Mesenchymal stem cell (in vitro differentiated cells and primary cell): ENCODE measurements at regions not wholly inside any gene's neighbourhood (a gene's known extent, or its start where the extent isn't known, plus 50 kb on each side); places are given as distances from the start of the nearest gene placed in this dataset. TPM values are rescaled to one million over a fixed set of nuclear protein-coding genes. Genes with fewer than 3 reads are reported as not detected.

ENCODE experiments used
- DNase-seq: peaks from one replicate; pipeline ENCODE4 v3.0.0-alpha.2; 2013
- H2AFZ ChIP-seq: one replicate; pipeline ENCODE4 v1.6.1; 2013; ENCODE audit warnings: low read depth, mild to moderate bottlenecking, control low read depth, inconsistent platforms, low read length, moderate library complexity
- H2AK5ac ChIP-seq: 2 replicates; pipeline ENCODE4 v1.6.1; 2013; ENCODE audit warnings: low read length, moderate library complexity, mild to moderate bottlenecking, inconsistent platforms; ENCODE audit not compliant: severe bottlenecking
- H2BK120ac ChIP-seq: one replicate; pipeline ENCODE4 v1.6.1; 2013; ENCODE audit warnings: low read depth, mild to moderate bottlenecking, inconsistent platforms, low read length, moderate library complexity
- H2BK12ac ChIP-seq, 2 experiments: one replicate each; pipeline ENCODE4 v1.6.1; 2013; ENCODE audit warnings: inconsistent platforms in 2 of 2, low read length in 2 of 2, mild to moderate bottlenecking in 2 of 2, moderate library complexity in 2 of 2, control low read depth in 1 of 2
- H2BK15ac ChIP-seq: one replicate; pipeline ENCODE4 v1.6.1; 2013; ENCODE audit warnings: mild to moderate bottlenecking, low read depth, inconsistent platforms; ENCODE audit not compliant: poor library complexity, severe bottlenecking
- H2BK5ac ChIP-seq: 2 replicates; pipeline ENCODE4 v1.6.1; 2013; ENCODE audit warnings: low read depth, mild to moderate bottlenecking, low read length, control low read depth, inconsistent platforms; ENCODE audit not compliant: poor library complexity, severe bottlenecking
- H3K14ac ChIP-seq, 2 experiments: one replicate each; pipeline ENCODE4 v1.6.1; 2013; ENCODE audit warnings: inconsistent platforms in 2 of 2, low read length in 2 of 2, control low read depth in 1 of 2, mild to moderate bottlenecking in 1 of 2, moderate library complexity in 1 of 2
- H3K18ac ChIP-seq, 2 experiments: one replicate each; pipeline ENCODE4 v1.6.1; 2013; ENCODE audit warnings: inconsistent platforms in 2 of 2, low read length in 2 of 2, control low read depth in 1 of 2, low read depth in 1 of 2, mild to moderate bottlenecking in 1 of 2
- H3K23ac ChIP-seq, 2 experiments: one replicate each; pipeline ENCODE4 v1.6.1; 2013; ENCODE audit warnings: inconsistent platforms in 2 of 2, low read length in 2 of 2, mild to moderate bottlenecking in 2 of 2, moderate library complexity in 2 of 2, control low read depth in 1 of 2
- H3K27ac ChIP-seq: 2 replicates; pipeline ENCODE4 v1.5.1; 2013; ENCODE audit warnings: mild to moderate bottlenecking, moderate library complexity, low read length, control low read depth, inconsistent platforms; ENCODE audit not compliant: poor library complexity, severe bottlenecking
- H3K27me3 ChIP-seq, 2 experiments: 2 replicates each; pipeline versions ENCODE4 v1.6.1 to v1.7.0; 2013; ENCODE audit warnings: low read length in 2 of 2, mild to moderate bottlenecking in 2 of 2, moderate library complexity in 2 of 2, control low read depth in 1 of 2, inconsistent platforms in 1 of 2; ENCODE audit not compliant: control insufficient read depth in 1 of 2, insufficient read depth in 1 of 2
- H3K36me3 ChIP-seq, 2 experiments: 2 replicates each; pipeline versions ENCODE4 v1.6.1 to v1.7.0; 2013; ENCODE audit warnings: low read length in 2 of 2, control low read depth in 1 of 2, inconsistent platforms in 1 of 2, low read depth in 1 of 2, mild to moderate bottlenecking in 1 of 2; ENCODE audit not compliant: insufficient read depth in 2 of 2, control insufficient read depth in 1 of 2
- H3K4ac ChIP-seq, 2 experiments: one replicate each; pipeline ENCODE4 v1.6.1; 2013; ENCODE audit warnings: inconsistent platforms in 2 of 2, low read length in 2 of 2, mild to moderate bottlenecking in 2 of 2, moderate library complexity in 2 of 2, control low read depth in 1 of 2, low read depth in 1 of 2
- H3K4me1 ChIP-seq: 2 replicates; pipeline ENCODE4 v1.6.1; 2013; ENCODE audit warnings: low read depth, low read length, control low read depth; ENCODE audit not compliant: control insufficient read depth, insufficient read depth
- H3K4me2 ChIP-seq: 2 replicates; pipeline ENCODE4 v1.6.1; 2013; ENCODE audit warnings: low read length, mild to moderate bottlenecking, inconsistent platforms; ENCODE audit not compliant: poor library complexity, severe bottlenecking
- H3K4me3 ChIP-seq, 2 experiments: 2 replicates each; pipeline versions ENCODE4 v1.5.1 to v1.7.0; 2013; ENCODE audit warnings: low read length in 2 of 2, mild to moderate bottlenecking in 2 of 2, control low read depth in 1 of 2, low read depth in 1 of 2; ENCODE audit not compliant: insufficient read depth in 1 of 2
- H3K79me1 ChIP-seq: replicated peaks from 2 replicates; pipeline ENCODE4 v1.6.1; 2013; ENCODE audit warnings: mild to moderate bottlenecking, control low read depth, low read length, inconsistent platforms; ENCODE audit not compliant: poor library complexity, severe bottlenecking
- H3K9ac ChIP-seq: 2 replicates; pipeline ENCODE4 v1.7.0; 2013; ENCODE audit warnings: mild to moderate bottlenecking, low read length, moderate library complexity
- H3K9me3 ChIP-seq: 2 replicates; pipeline ENCODE4 v1.7.0; 2013; ENCODE audit warnings: mild to moderate bottlenecking, low read length; ENCODE audit not compliant: control insufficient read depth
- H4K8ac ChIP-seq: one replicate; pipeline ENCODE4 v1.6.1; 2013; ENCODE audit warnings: inconsistent platforms, mild to moderate bottlenecking, low read length, moderate library complexity
- H4K91ac ChIP-seq: one replicate; pipeline ENCODE4 v1.6.1; 2013; ENCODE audit warnings: mild to moderate bottlenecking, low read length, inconsistent platforms
- WGBS: methylation state at CpG from one replicate; pipeline ENCODE4 v1.1.7; 2013; ENCODE audit warnings: mixed read lengths; 5-methylcytosine and 5-hydroxymethylcytosine counted together
- small RNA-seq: library from polyadenylated mRNA; stranded (forward); fragments of <200 nt; extraction: miRNeasy Mini kit (QIAGEN cat#:217004); gene quantifications from one replicate; pipeline ENCODE3, GENCODE V24; 2013; ENCODE audit warnings: low read depth

- Histone ChIP-seq H3K36me3 (no peaks in the 10 kb centered on the region), H2BK5ac (no peak overlapping the region), H2BK12ac (no peak overlapping the region), H3K14ac (no peak overlapping the region), H4K91ac (no peak overlapping the region), H3K4ac (no peak overlapping the region), H3K4me2 (no peak overlapping the region), H2BK15ac (no peak overlapping the region), H3K4me3 (no peak overlapping the region), H2AK5ac (no peak overlapping the region), H3K4me1 (no peaks in the 10 kb centered on the region), H3K18ac (no peak overlapping the region), H3K27me3 (no peaks in the 10 kb centered on the region), H3K9me3 (peaks cover 27% of the 10 kb centered on the region), H2AFZ (no peak overlapping the region), H3K27ac (no peak overlapping the region), H3K79me1 (no peaks in the 10 kb centered on the region), H2BK120ac (no peak overlapping the region), H3K23ac (no peak overlapping the region), H4K8ac (no peak overlapping the region), H3K9ac (no peak overlapping the region)
- WGBS: 70% methylated on average over 7 of the region's 7 CpGs
- no peak for DNase-seq
Measured at GRCh38 chr12:128204711-128205110, 62.3 kb upstream of the TMEM132C start.

- Histone ChIP-seq H2BK120ac (no peak overlapping the region), H3K23ac (no peak overlapping the region), H3K27ac (no peak overlapping the region), H3K4me2 (no peak overlapping the region), H2BK12ac (no peak overlapping the region), H2AK5ac (no peak overlapping the region), H3K27me3 (no peaks in the 10 kb centered on the region), H3K9ac (no peak overlapping the region), H3K4me3 (no peak overlapping the region), H3K36me3 (no peaks in the 10 kb centered on the region), H3K4me1 (no peaks in the 10 kb centered on the region), H2BK15ac (no peak overlapping the region), H3K14ac (no peak overlapping the region), H3K4ac (no peak overlapping the region), H3K79me1 (no peaks in the 10 kb centered on the region), H2BK5ac (no peak overlapping the region), H4K91ac (no peak overlapping the region), H3K18ac (no peak overlapping the region), H4K8ac (no peak overlapping the region), H3K9me3 (peaks cover 23% of the 10 kb centered on the region), H2AFZ (no peak overlapping the region)
- no peak for DNase-seq
- WGBS: 78% methylated on average over 3 of the region's 3 CpGs
Measured at GRCh38 chr12:128205145-128205544, 61.8 kb upstream of the TMEM132C start.

GRCh38 chr12:128205758-128206157, 61.2 kb upstream of the TMEM132C start:
- no peak overlapping the region for H3K4me3 ChIP-seq
- no peak overlapping the region for H3K9ac ChIP-seq
- H3K4me1 ChIP-seq: no peaks in the 10 kb centered on the region
- H3K9me3 ChIP-seq: peaks cover 23% of the 10 kb centered on the region
- H3K18ac ChIP-seq: no peak overlapping the region
- no peak overlapping the region for H2BK12ac ChIP-seq
- H2BK5ac ChIP-seq: no peak overlapping the region
- no peaks in the 10 kb centered on the region for H3K79me1 ChIP-seq
- no peak for DNase-seq
- H3K4me2 ChIP-seq: no peak overlapping the region
- no peak overlapping the region for H4K91ac ChIP-seq
- no peak overlapping the region for H3K4ac ChIP-seq
- no peak overlapping the region for H2BK15ac ChIP-seq
- 80% methylated on average over 7 of the region's 7 CpGs for WGBS
- H3K14ac ChIP-seq: no peak overlapping the region
- no peak overlapping the region for H2AK5ac ChIP-seq
- H4K8ac ChIP-seq: no peak overlapping the region
- H2AFZ ChIP-seq: no peak overlapping the region
- no peaks in the 10 kb centered on the region for H3K27me3 ChIP-seq
- no peak overlapping the region for H3K27ac ChIP-seq
- H3K36me3 ChIP-seq: no peaks in the 10 kb centered on the region
- no peak overlapping the region for H2BK120ac ChIP-seq
- no peak overlapping the region for H3K23ac ChIP-seq

Small RNA genes in the stretch of these regions (small RNA-seq; reads per million reads assigned to genes)
- not detected for gene AC006065.2
- not detected for gene AC073913.2
- not detected for gene HSPE1P20
- not detected for gene RF00019
- gene RNU1-104P: not detected
